K562 (cell line): ENCODE measurements at regions not wholly inside any gene's neighbourhood (a gene's known extent, or its start where the extent isn't known, plus 50 kb on each side); places are given as distances from the start of the nearest gene placed in this dataset.

Experiments used
- IRF2 ChIP-seq: sonication (generic); formaldehyde crosslinking; IDR thresholded peaks from 2 replicates; pipeline ENCODE4 v1.8.1; 2022; ENCODE audit warnings: mild to moderate bottlenecking, missing genetic modification reagents
- MCM3 ChIP-seq: fragments of 450-650 bp; IDR thresholded peaks from 2 replicates; pipeline ENCODE4 v1.6.1; 2016
- PML ChIP-seq: IDR thresholded peaks from 2 replicates; pipeline ENCODE4 v1.6.1; 2012; ENCODE audit warnings: low read length, inconsistent platforms
- RAD21 ChIP-seq, 2 experiments: fragments of 250-450 bp in 1 of 2; fragments of 450-650 bp in 1 of 2; sonication (Bioruptor Pico) in 1 of 2; formaldehyde crosslinking in 1 of 2; IDR thresholded peaks in 1 of 2; conservative IDR thresholded peaks in 1 of 2; 2 replicates each; pipeline versions ENCODE4 v1.4.0 to v1.8.0; 2020 to 2022; ENCODE audit warnings: mild to moderate bottlenecking in 2 of 2, moderate library complexity in 1 of 2
- TEAD4 ChIP-seq, 2 experiments: sonication (generic) in 1 of 2; formaldehyde crosslinking in 1 of 2; IDR thresholded peaks; 2 replicates each; pipeline versions ENCODE4 v1.6.1 to v1.8.0; 2012 to 2022; ENCODE audit warnings: borderline replicate concordance in 1 of 2, inconsistent platforms in 1 of 2, low read length in 1 of 2, mild to moderate bottlenecking in 1 of 2, missing genetic modification reagents in 1 of 2
- ZBTB7A ChIP-seq: IDR thresholded peaks from 2 replicates; pipeline ENCODE4 v1.6.1; 2011; ENCODE audit warnings: low read depth, mild to moderate bottlenecking, low read length, moderate library complexity, borderline replicate concordance; ENCODE audit not compliant: control insufficient read depth
- ZNF274 ChIP-seq: IDR thresholded peaks from 2 replicates; pipeline ENCODE4 v1.6.1; 2011; ENCODE audit warnings: low read depth, mild to moderate bottlenecking, low read length, moderate library complexity, borderline replicate concordance
- TF ChIP-seq, protein P1 (sequence below): fragments of 250-450 bp; sonication (Bioruptor Pico); IDR thresholded peaks from 2 replicates; pipeline ENCODE4 v1.5.0; 2022; ENCODE audit warnings: mild to moderate bottlenecking
- TF ChIP-seq, protein P2 (sequence below), 3 experiments: IDR thresholded peaks in 2 of 3; conservative IDR thresholded peaks in 1 of 3; 2 replicates each; pipeline ENCODE4 v1.5.1; 2011 to 2012; ENCODE audit warnings: low read length in 3 of 3, mild to moderate bottlenecking in 3 of 3, control low read depth in 2 of 3, improper control_type of control experiment in 1 of 3, inconsistent platforms in 1 of 3, low read depth in 1 of 3, mixed read lengths in 1 of 3, moderate library complexity in 1 of 3; ENCODE audit not compliant: insufficient read depth in 2 of 3
- TF ChIP-seq, protein P3 (sequence below): fragments of 450-650 bp; IDR thresholded peaks from 2 replicates; pipeline ENCODE4 v1.6.1; 2018; ENCODE audit not compliant: partially characterized antibody

DNA sequence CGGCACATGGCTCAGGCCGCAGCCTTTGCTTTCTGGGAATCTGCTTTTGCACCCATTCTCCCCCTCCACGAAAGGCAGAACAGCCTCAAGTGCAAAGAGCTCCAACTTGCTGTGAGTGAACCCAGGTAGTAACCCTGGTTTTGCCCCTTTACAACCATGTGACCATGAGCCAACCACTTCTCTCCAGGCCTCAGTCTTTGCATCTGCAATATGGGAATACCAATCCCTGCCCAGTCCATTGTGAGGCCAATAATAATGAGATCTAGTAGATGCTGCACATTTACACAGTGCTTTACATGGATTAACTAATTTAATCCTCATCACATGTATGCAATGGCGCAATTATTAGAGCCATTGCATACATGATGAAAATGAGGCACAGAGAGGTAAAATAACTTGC lies 108.9 kb upstream of the MYL2 start:
- TF ChIP-seq, protein P1, sequence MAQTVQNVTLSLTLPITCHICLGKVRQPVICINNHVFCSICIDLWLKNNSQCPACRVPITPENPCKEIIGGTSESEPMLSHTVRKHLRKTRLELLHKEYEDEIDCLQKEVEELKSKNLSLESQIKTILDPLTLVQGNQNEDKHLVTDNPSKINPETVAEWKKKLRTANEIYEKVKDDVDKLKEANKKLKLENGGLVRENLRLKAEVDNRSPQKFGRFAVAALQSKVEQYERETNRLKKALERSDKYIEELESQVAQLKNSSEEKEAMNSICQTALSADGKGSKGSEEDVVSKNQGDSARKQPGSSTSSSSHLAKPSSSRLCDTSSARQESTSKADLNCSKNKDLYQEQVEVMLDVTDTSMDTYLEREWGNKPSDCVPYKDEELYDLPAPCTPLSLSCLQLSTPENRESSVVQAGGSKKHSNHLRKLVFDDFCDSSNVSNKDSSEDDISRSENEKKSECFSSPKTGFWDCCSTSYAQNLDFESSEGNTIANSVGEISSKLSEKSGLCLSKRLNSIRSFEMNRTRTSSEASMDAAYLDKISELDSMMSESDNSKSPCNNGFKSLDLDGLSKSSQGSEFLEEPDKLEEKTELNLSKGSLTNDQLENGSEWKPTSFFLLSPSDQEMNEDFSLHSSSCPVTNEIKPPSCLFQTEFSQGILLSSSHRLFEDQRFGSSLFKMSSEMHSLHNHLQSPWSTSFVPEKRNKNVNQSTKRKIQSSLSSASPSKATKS (CRISPR knock-in tag) = no peak
- TF ChIP-seq RAD21 (CRISPR knock-in tag; conservative IDR thresholded peaks at IDR 0.05 in 1 of 2, IDR thresholded peaks at IDR 0.05 in 1 of 2) (no peak), PML (no peak), ZNF274 (no peak), MCM3 (no peak), ZBTB7A (no peak), IRF2 (CRISPR knock-in tag) (no peak), TEAD4 (IDR thresholded peaks at IDR 0.05; ENCODE audit: low read length) (no peak), TEAD4 (CRISPR knock-in tag; IDR thresholded peaks at IDR 0.05; ENCODE audit: borderline replicate concordance) (no peak)
- TF ChIP-seq, protein P2, sequence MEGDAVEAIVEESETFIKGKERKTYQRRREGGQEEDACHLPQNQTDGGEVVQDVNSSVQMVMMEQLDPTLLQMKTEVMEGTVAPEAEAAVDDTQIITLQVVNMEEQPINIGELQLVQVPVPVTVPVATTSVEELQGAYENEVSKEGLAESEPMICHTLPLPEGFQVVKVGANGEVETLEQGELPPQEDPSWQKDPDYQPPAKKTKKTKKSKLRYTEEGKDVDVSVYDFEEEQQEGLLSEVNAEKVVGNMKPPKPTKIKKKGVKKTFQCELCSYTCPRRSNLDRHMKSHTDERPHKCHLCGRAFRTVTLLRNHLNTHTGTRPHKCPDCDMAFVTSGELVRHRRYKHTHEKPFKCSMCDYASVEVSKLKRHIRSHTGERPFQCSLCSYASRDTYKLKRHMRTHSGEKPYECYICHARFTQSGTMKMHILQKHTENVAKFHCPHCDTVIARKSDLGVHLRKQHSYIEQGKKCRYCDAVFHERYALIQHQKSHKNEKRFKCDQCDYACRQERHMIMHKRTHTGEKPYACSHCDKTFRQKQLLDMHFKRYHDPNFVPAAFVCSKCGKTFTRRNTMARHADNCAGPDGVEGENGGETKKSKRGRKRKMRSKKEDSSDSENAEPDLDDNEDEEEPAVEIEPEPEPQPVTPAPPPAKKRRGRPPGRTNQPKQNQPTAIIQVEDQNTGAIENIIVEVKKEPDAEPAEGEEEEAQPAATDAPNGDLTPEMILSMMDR (IDR thresholded peaks at IDR 0.05 in 2 of 3, conservative IDR thresholded peaks at IDR 0.05 in 1 of 3; ENCODE audit: insufficient read depth in 2 of 3, low read depth in 1 of 3, low read length in 3 of 3) = no peak
- TF ChIP-seq, protein P3, sequence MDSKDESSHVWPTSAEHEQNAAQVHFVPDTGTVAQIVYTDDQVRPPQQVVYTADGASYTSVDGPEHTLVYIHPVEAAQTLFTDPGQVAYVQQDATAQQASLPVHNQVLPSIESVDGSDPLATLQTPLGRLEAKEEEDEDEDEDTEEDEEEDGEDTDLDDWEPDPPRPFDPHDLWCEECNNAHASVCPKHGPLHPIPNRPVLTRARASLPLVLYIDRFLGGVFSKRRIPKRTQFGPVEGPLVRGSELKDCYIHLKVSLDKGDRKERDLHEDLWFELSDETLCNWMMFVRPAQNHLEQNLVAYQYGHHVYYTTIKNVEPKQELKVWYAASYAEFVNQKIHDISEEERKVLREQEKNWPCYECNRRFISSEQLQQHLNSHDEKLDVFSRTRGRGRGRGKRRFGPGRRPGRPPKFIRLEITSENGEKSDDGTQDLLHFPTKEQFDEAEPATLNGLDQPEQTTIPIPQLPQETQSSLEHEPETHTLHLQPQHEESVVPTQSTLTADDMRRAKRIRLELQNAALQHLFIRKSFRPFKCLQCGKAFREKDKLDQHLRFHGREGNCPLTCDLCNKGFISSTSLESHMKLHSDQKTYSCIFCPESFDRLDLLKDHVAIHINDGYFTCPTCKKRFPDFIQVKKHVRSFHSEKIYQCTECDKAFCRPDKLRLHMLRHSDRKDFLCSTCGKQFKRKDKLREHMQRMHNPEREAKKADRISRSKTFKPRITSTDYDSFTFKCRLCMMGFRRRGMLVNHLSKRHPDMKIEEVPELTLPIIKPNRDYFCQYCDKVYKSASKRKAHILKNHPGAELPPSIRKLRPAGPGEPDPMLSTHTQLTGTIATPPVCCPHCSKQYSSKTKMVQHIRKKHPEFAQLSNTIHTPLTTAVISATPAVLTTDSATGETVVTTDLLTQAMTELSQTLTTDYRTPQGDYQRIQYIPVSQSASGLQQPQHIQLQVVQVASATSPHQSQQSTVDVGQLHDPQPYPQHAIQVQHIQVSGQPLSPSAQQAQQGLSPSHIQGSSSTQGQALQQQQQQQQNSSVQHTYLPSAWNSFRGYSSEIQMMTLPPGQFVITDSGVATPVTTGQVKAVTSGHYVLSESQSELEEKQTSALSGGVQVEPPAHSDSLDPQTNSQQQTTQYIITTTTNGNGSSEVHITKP = no peak
